ENCODE measurements at regions not wholly inside any gene's neighbourhood (a gene's known extent, or its start where the extent isn't known, plus 50 kb on each side); places are given as distances from the start of the nearest gene placed in this dataset.

DNA sequence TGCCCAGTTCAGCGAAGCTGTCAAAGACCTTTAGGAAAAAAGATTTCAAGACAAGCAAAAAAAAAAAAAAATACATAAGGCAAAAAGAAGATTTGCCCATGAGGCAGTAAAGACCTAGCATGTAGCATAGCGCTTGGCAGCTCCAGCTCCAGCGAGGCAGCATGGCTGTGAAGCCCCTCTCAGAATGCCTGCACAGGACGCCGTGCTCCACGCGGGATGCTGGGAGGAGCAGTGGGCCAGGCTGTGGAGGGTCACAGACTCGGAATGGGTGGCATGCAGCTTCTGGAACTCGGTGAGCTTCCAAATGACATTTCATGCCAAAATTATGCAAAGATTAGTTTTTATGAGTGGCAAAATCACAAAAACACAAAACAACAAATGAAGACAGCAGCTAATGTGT, 267.3 kb downstream of the ZNF516 start:
- TF ChIP-seq, protein P1, sequence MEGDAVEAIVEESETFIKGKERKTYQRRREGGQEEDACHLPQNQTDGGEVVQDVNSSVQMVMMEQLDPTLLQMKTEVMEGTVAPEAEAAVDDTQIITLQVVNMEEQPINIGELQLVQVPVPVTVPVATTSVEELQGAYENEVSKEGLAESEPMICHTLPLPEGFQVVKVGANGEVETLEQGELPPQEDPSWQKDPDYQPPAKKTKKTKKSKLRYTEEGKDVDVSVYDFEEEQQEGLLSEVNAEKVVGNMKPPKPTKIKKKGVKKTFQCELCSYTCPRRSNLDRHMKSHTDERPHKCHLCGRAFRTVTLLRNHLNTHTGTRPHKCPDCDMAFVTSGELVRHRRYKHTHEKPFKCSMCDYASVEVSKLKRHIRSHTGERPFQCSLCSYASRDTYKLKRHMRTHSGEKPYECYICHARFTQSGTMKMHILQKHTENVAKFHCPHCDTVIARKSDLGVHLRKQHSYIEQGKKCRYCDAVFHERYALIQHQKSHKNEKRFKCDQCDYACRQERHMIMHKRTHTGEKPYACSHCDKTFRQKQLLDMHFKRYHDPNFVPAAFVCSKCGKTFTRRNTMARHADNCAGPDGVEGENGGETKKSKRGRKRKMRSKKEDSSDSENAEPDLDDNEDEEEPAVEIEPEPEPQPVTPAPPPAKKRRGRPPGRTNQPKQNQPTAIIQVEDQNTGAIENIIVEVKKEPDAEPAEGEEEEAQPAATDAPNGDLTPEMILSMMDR (IDR thresholded peaks at IDR 0.05; ENCODE audit: insufficient read depth, low read depth, low read length), result no peak
- H3K4me3 ChIP-seq (ENCODE audit: low read depth, low read length), result no peak overlapping the region
- no peak for DNase-seq (ENCODE audit: low read depth)

DNA sequence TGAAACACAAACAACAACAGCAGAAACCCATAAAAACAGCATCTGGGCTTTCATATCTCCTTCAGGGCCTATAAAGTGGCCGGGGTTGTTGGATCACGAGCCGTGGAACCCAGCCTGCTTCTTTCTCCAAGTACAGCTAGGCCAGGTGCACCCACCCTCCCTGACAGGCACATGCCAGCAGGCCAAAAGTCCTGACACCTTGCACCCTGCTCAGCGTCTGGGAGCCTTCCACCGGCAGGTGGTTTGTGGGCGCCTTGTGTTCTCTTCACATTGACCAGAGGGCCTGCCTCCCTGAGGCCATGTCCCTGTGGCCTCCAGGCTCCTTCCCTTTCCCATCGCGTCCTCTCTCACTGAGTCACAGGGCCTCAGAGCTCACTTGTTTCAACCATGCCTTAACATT, 271.6 kb downstream of the ZNF516 start:
- DNase-seq (ENCODE audit: low read depth), result no peak
- TF ChIP-seq, protein P1 (IDR thresholded peaks at IDR 0.05; ENCODE audit: insufficient read depth, low read depth, low read length), result no peak
- no peak overlapping the region for H3K4me3 ChIP-seq (ENCODE audit: low read depth, low read length)

DNA sequence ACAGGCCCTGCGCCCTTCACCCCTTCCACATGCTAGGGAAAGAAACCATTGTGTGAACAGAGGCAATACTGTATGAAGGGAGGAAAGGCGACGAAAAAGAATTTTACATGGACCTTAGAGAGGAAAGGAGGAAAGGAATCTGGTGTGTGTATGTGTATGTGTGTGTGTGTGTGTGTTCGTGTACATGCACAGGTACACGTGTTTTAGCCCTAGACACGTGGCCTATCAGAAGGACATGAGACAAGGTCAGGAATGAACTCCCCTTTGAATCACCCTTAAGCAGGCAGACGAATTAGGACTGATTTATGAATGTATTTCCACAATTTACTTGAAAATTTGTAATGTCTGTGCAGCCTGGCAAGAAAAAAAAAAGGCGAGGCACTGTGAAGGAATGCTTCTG, 276.0 kb downstream of the ZNF516 start:
- TF ChIP-seq, protein P1 (IDR thresholded peaks at IDR 0.05; ENCODE audit: insufficient read depth, low read depth, low read length), result no peak
- DNase-seq (ENCODE audit: low read depth), result no peak
- no peak overlapping the region for H3K4me3 ChIP-seq (ENCODE audit: low read depth, low read length)

DNA sequence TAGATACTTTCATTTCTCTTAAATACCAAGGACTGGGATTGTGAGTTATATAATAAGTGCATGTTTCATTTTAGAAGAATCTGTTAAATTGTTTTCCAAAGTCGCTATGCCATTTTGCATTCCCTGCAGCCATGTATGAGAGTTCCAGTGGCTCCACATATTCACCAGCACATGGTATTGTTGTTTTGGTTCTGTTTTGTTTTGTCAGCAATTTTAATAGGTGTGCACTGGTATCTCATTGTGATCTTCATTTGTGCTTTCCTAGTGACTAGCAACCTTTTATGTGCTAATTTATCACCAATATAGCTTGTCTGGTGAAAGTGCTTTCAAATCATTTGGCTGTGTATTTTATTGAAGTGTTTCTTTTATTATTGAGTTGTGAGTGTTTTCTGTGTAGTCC, 278.9 kb downstream of the ZNF516 start:
- no peak for DNase-seq (ENCODE audit: low read depth)
- TF ChIP-seq, protein P1 (IDR thresholded peaks at IDR 0.05; ENCODE audit: insufficient read depth, low read depth, low read length), result no peak
- no peak overlapping the region for H3K4me3 ChIP-seq (ENCODE audit: low read depth, low read length)

DNA sequence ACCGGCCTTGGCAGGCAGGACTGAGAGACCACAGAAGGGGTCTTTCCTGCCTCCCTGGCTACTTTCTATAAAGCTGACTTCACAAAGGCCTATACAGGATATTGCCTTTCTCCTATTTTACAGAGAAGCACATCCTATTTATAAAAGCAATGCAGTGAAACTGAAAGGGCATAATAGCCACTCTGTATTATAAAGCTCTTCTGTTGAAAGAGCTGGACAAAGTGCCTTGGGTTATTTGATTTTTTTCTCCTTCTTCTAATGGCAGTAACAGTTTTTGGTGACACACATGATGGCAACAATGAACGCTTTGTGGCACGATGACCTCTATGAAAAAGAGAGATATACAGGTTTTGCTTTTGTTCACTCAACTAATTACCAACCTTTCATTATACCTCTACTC, 281.1 kb downstream of the ZNF516 start:
- H3K4me3 ChIP-seq (ENCODE audit: low read depth, low read length), result no peak overlapping the region
- no peak for DNase-seq (ENCODE audit: low read depth)
- TF ChIP-seq, protein P1 (IDR thresholded peaks at IDR 0.05; ENCODE audit: insufficient read depth, low read depth, low read length), result no peak

DNA sequence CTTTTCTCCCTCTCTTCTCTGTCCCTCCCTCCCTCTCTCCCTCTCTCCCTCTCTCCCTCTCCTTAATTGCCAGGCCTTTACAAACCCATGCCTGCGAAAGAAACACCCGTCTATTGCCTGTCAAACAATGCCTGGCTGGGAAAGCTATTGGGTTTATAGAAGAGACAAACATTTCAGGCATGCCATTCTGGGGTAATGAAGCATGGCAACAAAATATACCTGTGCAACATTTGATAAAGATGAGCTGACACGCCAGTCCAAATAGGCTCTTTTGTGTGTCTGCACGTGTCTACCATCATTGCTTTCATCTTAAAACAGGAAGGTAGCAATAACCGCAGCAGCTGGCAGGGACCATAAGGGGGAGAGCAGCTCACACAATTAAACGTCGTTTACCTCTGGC, 282.1 kb downstream of the ZNF516 start:
- no peak for DNase-seq (ENCODE audit: low read depth)
- TF ChIP-seq, protein P1 (IDR thresholded peaks at IDR 0.05; ENCODE audit: insufficient read depth, low read depth, low read length), result no peak
- no peak overlapping the region for H3K4me3 ChIP-seq (ENCODE audit: low read depth, low read length)

DNA sequence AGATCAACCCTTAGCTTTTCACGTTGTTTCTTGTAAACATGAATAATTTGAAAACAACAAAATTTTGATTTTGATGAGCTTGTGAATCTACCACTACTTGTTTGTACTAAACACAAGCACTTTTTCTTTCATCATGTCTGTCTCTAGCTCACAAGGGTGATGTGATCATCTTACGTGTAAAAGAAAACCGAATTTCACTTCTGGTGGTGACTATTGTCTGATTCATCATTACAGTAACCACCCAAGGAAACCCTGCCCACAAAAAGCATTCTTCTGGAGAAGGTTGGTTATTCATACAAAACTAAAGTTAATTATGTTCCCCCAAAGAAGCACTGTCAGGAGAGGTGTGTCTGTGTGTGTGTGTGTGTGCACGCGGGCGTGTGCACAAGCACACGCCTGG, 285.4 kb downstream of the ZNF516 start:
- TF ChIP-seq, protein P1 (IDR thresholded peaks at IDR 0.05; ENCODE audit: insufficient read depth, low read depth, low read length), result no peak
- no peak for DNase-seq (ENCODE audit: low read depth)
- no peak overlapping the region for H3K4me3 ChIP-seq (ENCODE audit: low read depth, low read length)

Measured in fibroblast of villous mesenchyme (primary cell).